NB4 (cell line): ENCODE measurements at regions not wholly inside any gene's neighbourhood (a gene's known extent, or its start where the extent isn't known, plus 50 kb on each side); places are given as distances from the start of the nearest gene placed in this dataset.

Experiments used
- DNase-seq: peaks from one replicate; pipeline ENCODE4 v3.0.0; 2010; ENCODE audit warnings: low read depth
- H3K4me3 ChIP-seq: one replicate; pipeline ENCODE4 v1.5.1; 2011; ENCODE audit warnings: mild to moderate bottlenecking, low read depth, low read length, moderate library complexity
- CTCF ChIP-seq: IDR thresholded peaks from one replicate; pipeline ENCODE4 v1.5.1; 2012; ENCODE audit warnings: low read depth, low read length
- MAX ChIP-seq: IDR thresholded peaks from 2 replicates; pipeline ENCODE4 v1.6.1; 2011; ENCODE audit warnings: low read depth, low read length
- MYC ChIP-seq: IDR thresholded peaks from 2 replicates; pipeline ENCODE4 v1.6.1; 2011; ENCODE audit warnings: low read depth, low read length
- POLR2A ChIP-seq: IDR thresholded peaks from 2 replicates; pipeline ENCODE4 v1.6.1; 2011; ENCODE audit warnings: mild to moderate bottlenecking; ENCODE audit not compliant: insufficient read length; ENCODE audit errors: extremely low read depth

DNA sequence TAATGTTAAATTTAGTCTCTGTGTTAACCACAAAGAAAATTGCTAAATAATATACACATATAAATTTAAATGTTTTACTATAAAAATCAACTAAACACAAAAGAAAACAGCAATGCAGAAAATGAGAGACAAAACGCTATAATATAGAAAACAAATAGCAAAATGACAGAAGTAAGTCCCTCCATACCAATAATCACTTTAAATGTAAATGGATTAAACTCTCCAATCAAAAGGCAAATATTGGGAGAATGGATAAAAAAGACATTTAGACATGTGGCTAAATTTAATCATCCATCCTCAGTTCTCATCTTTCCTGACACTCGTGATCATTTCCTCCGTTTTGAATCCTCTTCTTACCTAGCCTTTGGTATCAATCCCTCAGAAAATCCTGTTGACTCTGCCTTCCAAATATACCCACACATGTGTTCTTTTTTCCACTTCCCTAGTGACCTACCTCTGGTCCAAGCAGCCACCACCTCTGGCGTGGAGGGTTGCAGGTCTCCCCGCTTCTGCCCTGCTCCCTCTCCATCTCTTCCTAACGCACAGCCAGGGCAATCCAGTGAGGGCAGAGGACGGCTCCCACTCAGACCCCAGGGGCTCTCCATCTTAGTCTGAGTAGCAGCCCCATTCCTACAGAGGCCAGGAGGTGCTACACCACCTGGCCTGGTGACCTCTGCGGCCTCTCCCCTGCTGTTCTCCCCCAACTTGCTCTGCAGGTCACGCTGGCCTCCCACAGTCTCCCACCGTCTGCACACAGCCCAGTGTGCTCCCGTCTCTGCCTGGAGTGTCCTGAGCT is 149.2 kb downstream of the RNASET2 start:
- H3K4me3 ChIP-seq, result no peak overlapping the region
- DNase-seq, result no peak
- no peak for TF ChIP-seq MAX
- TF ChIP-seq CTCF, result no peak
- no peak for TF ChIP-seq MYC
- no peak for TF ChIP-seq POLR2A

GRCh38 chr6:166806217-166806838 is 150.0 kb downstream of the RNASET2 start:
- no peak overlapping the region for H3K4me3 ChIP-seq
- no peak for DNase-seq
- no peak for TF ChIP-seq MAX
- no peak for TF ChIP-seq POLR2A
- no peak for TF ChIP-seq CTCF
- TF ChIP-seq MYC, result no peak

DNA sequence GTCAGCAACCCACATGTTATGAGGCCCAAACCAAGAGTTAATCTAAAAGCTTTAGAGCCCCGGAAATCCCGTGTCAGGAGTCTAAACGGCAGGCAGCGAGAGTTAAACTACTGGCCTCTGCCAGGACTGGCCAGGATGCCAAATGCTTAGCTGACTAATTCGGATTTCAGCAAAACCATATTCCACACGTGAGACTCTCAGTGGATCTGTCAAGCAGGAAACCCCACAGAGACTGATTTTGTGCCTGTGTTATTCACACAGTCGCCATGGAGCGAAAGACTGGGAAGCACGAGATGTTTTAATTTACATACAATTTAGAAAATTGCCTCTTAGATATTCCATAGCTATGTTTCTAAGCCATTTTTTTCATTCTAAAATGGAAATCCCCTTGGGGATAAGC is 152.9 kb downstream of the RNASET2 start:
- no peak for DNase-seq
- TF ChIP-seq MYC, result no peak
- TF ChIP-seq MAX, result no peak
- TF ChIP-seq POLR2A, result no peak
- no peak for TF ChIP-seq CTCF
- H3K4me3 ChIP-seq, result no peak overlapping the region

DNA sequence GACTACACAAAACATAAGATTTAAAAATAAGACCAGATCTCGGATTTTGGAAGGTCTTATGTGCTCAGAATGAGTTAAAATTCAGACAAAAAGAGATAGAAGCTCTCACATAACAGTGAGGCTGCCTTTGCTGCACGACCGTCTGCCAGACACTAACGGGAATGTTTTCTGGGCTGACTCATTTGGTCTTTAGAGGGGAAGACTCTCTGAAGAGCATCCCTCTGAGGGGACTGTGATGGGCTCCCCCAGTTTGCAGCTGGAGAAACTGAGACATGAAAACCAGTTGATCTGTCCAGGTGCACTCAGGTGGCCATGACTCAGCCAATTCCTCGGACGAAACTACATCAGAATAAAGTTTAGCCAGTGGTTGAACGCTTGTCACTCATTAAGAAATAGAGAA is 153.9 kb downstream of the RNASET2 start:
- DNase-seq, result no peak
- TF ChIP-seq POLR2A, result no peak
- no peak for TF ChIP-seq MYC
- no peak for TF ChIP-seq MAX
- TF ChIP-seq CTCF, result no peak
- H3K4me3 ChIP-seq, result no peak overlapping the region

- H3K4me3 ChIP-seq, result no peak overlapping the region
- TF ChIP-seq MYC (no peak), MAX (no peak), POLR2A (no peak), CTCF (no peak)
- DNase-seq, result no peak
Observed at GRCh38 chr6:166800137-166800536, 156.2 kb downstream of the RNASET2 start.
